ENCODE measurements at regions not wholly inside any gene's neighbourhood (a gene's known extent, or its start where the extent isn't known, plus 50 kb on each side); places are given as distances from the start of the nearest gene placed in this dataset.

GRCh38 chr3:66705076-66705475 lies 204.3 kb upstream of the LRIG1 start:
- no peak for DNase-seq
- H3K36me3 Mint-ChIP-seq (ENCODE audit: low read depth), result no peaks in the 10 kb centered on the region
- H3K4me1 Mint-ChIP-seq, result peaks cover 9% of the 10 kb centered on the region
- no peak for TF ChIP-seq CTCF (IDR thresholded peaks at IDR 0.05)
- H3K27me3 Mint-ChIP-seq (ENCODE audit: low read depth, poor library complexity), result peaks cover 9% of the 10 kb centered on the region
- no peak overlapping the region for H3K27ac Mint-ChIP-seq
- H3K4me3 Mint-ChIP-seq, result no peak overlapping the region
- H3K9me3 Mint-ChIP-seq, result peaks cover 2% of the 10 kb centered on the region

- Mint-ChIP-seq H3K9me3 (no peaks in the 10 kb centered on the region), H3K4me1 (peaks cover 2% of the 10 kb centered on the region), H3K27ac (no peak overlapping the region), H3K27me3 (ENCODE audit: low read depth, poor library complexity) (peaks cover 9% of the 10 kb centered on the region), H3K36me3 (ENCODE audit: low read depth) (no peaks in the 10 kb centered on the region), H3K4me3 (no peak overlapping the region)
- no peak for DNase-seq
- TF ChIP-seq CTCF (IDR thresholded peaks at IDR 0.05), result no peak
Observed at GRCh38 chr3:66706890-66707289, 206.1 kb upstream of the LRIG1 start.

- Mint-ChIP-seq H3K4me1 (no peaks in the 10 kb centered on the region), H3K4me3 (no peak overlapping the region), H3K27me3 (ENCODE audit: low read depth, poor library complexity) (peaks cover 9% of the 10 kb centered on the region), H3K27ac (no peak overlapping the region), H3K9me3 (no peaks in the 10 kb centered on the region), H3K36me3 (ENCODE audit: low read depth) (no peaks in the 10 kb centered on the region)
- DNase-seq, result no peak
- TF ChIP-seq CTCF (IDR thresholded peaks at IDR 0.05), result no peak
Observed at GRCh38 chr3:66709532-66709931, 208.7 kb upstream of the LRIG1 start.

- no peak overlapping the region for H3K27ac Mint-ChIP-seq
- H3K9me3 Mint-ChIP-seq, result no peaks in the 10 kb centered on the region
- no peak for TF ChIP-seq CTCF (IDR thresholded peaks at IDR 0.05)
- no peak overlapping the region for H3K4me3 Mint-ChIP-seq
- no peak for DNase-seq
- H3K4me1 Mint-ChIP-seq, result no peaks in the 10 kb centered on the region
- peaks cover 2% of the 10 kb centered on the region for H3K27me3 Mint-ChIP-seq (ENCODE audit: low read depth, poor library complexity)
- no peaks in the 10 kb centered on the region for H3K36me3 Mint-ChIP-seq (ENCODE audit: low read depth)
Observed at GRCh38 chr3:66712210-66712609, 211.4 kb upstream of the LRIG1 start.

GRCh38 chr3:66713921-66714320 lies 213.1 kb upstream of the LRIG1 start:
- no peaks in the 10 kb centered on the region for H3K4me1 Mint-ChIP-seq
- no peaks in the 10 kb centered on the region for H3K36me3 Mint-ChIP-seq (ENCODE audit: low read depth)
- no peak overlapping the region for H3K27ac Mint-ChIP-seq
- H3K27me3 Mint-ChIP-seq (ENCODE audit: low read depth, poor library complexity), result no peaks in the 10 kb centered on the region
- no peaks in the 10 kb centered on the region for H3K9me3 Mint-ChIP-seq
- no peak overlapping the region for H3K4me3 Mint-ChIP-seq
- DNase-seq, result no peak
- no peak for TF ChIP-seq CTCF (IDR thresholded peaks at IDR 0.05)

- H3K27ac Mint-ChIP-seq, result no peak overlapping the region
- H3K36me3 Mint-ChIP-seq (ENCODE audit: low read depth), result no peaks in the 10 kb centered on the region
- no peak for DNase-seq
- no peak overlapping the region for H3K4me3 Mint-ChIP-seq
- TF ChIP-seq CTCF (IDR thresholded peaks at IDR 0.05), result no peak
- peaks cover 6% of the 10 kb centered on the region for H3K4me1 Mint-ChIP-seq
- H3K9me3 Mint-ChIP-seq, result no peaks in the 10 kb centered on the region
- no peaks in the 10 kb centered on the region for H3K27me3 Mint-ChIP-seq (ENCODE audit: low read depth, poor library complexity)
Observed at GRCh38 chr3:66715806-66716205, 215.0 kb upstream of the LRIG1 start.
